Urinary bladder (tissue), 3 donors: ENCODE measurements at regions not wholly inside any gene's neighbourhood (a gene's known extent, or its start where the extent isn't known, plus 50 kb on each side); places are given as distances from the start of the nearest gene placed in this dataset.

ENCODE experiments used
- DNase-seq: peaks from one replicate; pipeline ENCODE4 v3.0.0-alpha.2; 2015; ENCODE audit errors: extremely low spot score
- H3K27ac ChIP-seq: one replicate; pipeline ENCODE4 v1.5.1; 2013; ENCODE audit warnings: low read depth, mild to moderate bottlenecking, moderate library complexity
- H3K36me3 ChIP-seq: one replicate; pipeline ENCODE4 v1.6.1; 2013; ENCODE audit warnings: mild to moderate bottlenecking, moderate library complexity; ENCODE audit not compliant: insufficient read depth
- H3K4me1 ChIP-seq: one replicate; pipeline ENCODE4 v1.6.1; 2013; ENCODE audit warnings: mild to moderate bottlenecking, moderate library complexity; ENCODE audit not compliant: insufficient read depth
- H3K4me3 ChIP-seq: one replicate; pipeline ENCODE4 v1.5.1; 2013; ENCODE audit warnings: low read depth, low read length
- WGBS: extraction: QIAGEN DNeasy Blood & Tissue Kit; methylation state at CpG from one replicate; pipeline ENCODE4 v1.1.7; 2013; 5-methylcytosine and 5-hydroxymethylcytosine counted together
- donor health status: healthy with polysubstance abuse.
- donor health status: healthy.

- no peaks in the 10 kb centered on the region for H3K4me1 ChIP-seq
- WGBS = 66% methylated on average over 3 of the region's 3 CpGs
- no peak overlapping the region for H3K27ac ChIP-seq
- H3K36me3 ChIP-seq = no peaks in the 10 kb centered on the region
- no peak for DNase-seq
- H3K4me3 ChIP-seq = no peak overlapping the region
These were observed 562.4 kb downstream of the KCTD8 start for GRCh38 chr4:43886196-43886595.

DNA sequence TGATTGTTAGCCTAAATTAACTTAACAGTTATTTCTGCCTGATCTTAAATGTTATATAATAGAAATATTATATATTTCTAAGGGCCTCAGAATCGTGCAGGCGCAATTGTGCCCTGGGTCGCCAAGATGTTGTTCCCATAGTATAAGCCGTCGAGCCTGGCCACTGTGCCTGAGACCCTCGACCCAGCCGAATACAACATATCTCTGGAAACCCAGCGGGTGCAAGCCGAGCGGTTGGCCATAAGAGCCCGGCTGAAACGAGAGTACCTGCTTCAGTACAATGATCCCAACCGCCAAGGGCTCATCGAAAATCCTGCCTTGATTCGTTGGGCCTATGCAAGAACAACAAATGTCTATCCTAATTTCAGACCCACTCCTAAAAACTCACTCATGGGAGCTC, 549.8 kb downstream of the KCTD8 start:
- no peak for DNase-seq
- Histone ChIP-seq H3K27ac (no peak overlapping the region), H3K4me1 (no peaks in the 10 kb centered on the region), H3K4me3 (no peak overlapping the region), H3K36me3 (no peaks in the 10 kb centered on the region)
- WGBS = 92% methylated on average over 15 of the region's 15 CpGs

GRCh38 chr4:43903456-43903855, 545.2 kb downstream of the KCTD8 start:
- Histone ChIP-seq H3K36me3 (no peaks in the 10 kb centered on the region), H3K4me1 (no peaks in the 10 kb centered on the region), H3K27ac (no peak overlapping the region), H3K4me3 (no peak overlapping the region)
- 92% methylated on average over 4 of the region's 4 CpGs for WGBS
- no peak for DNase-seq

DNA sequence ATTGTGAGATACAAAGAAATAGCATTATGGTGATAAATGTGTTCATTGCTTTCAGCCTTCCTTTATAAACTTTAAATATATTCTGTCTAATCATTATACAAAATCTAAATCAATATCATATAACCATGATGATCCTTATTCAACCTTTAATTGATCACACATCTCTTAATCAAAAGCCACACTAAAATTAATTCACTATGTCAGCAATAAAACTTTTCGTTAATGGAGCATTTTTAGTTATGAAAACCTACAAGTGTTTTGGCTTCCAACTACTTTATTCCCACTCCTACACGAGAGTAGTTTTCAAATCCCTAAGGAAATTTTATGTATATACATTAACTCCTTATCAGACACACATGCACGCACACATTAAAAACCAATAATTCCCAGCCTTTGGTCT, 530.2 kb downstream of the KCTD8 start:
- no peak overlapping the region for H3K27ac ChIP-seq
- no peaks in the 10 kb centered on the region for H3K4me1 ChIP-seq
- no peak for DNase-seq
- 37% methylated on average over 3 of the region's 3 CpGs for WGBS
- H3K4me3 ChIP-seq = no peak overlapping the region
- no peaks in the 10 kb centered on the region for H3K36me3 ChIP-seq

GRCh38 chr4:43932448-43932847, 516.2 kb downstream of the KCTD8 start:
- H3K4me1 ChIP-seq = no peaks in the 10 kb centered on the region
- 63% methylated on average over 2 of the region's 2 CpGs for WGBS
- H3K4me3 ChIP-seq = no peak overlapping the region
- H3K27ac ChIP-seq = no peak overlapping the region
- DNase-seq = no peak
- no peaks in the 10 kb centered on the region for H3K36me3 ChIP-seq

GRCh38 chr4:43943998-43944397, 504.6 kb downstream of the KCTD8 start:
- WGBS = 46% methylated on average over 1 of the region's 1 CpG
- Histone ChIP-seq H3K36me3 (no peaks in the 10 kb centered on the region), H3K27ac (no peak overlapping the region), H3K4me1 (no peaks in the 10 kb centered on the region), H3K4me3 (no peak overlapping the region)
- no peak for DNase-seq

- Histone ChIP-seq H3K36me3 (no peaks in the 10 kb centered on the region), H3K27ac (no peak overlapping the region), H3K4me3 (no peak overlapping the region), H3K4me1 (no peaks in the 10 kb centered on the region)
- WGBS = 38% methylated on average over 1 of the region's 1 CpG
- DNase-seq = no peak
These were observed 488.6 kb downstream of the KCTD8 start for GRCh38 chr4:43959976-43960375.

DNA sequence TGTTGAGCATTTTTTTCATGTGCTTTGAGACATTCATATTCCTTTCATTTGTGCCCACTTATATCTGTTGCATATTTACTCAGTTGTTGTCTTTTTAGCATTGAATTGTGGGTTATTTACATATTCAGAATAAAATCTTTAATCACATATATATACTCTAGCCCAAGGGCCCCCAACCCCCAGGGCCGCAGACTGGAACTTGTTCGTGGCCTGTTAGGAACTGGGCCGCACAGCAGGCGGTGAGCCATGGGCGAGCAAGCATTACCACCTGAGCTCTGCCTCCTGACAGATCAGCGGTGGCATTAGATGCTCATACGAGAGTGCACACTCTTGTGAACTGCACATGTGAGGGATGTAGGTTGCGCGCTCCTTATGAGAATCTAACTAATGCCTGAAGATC, 480.6 kb downstream of the KCTD8 start:
- Histone ChIP-seq H3K4me1 (no peaks in the 10 kb centered on the region), H3K27ac (no peak overlapping the region), H3K4me3 (no peak overlapping the region), H3K36me3 (no peaks in the 10 kb centered on the region)
- no peak for DNase-seq
- 94% methylated on average over 9 of the region's 9 CpGs for WGBS

DNA sequence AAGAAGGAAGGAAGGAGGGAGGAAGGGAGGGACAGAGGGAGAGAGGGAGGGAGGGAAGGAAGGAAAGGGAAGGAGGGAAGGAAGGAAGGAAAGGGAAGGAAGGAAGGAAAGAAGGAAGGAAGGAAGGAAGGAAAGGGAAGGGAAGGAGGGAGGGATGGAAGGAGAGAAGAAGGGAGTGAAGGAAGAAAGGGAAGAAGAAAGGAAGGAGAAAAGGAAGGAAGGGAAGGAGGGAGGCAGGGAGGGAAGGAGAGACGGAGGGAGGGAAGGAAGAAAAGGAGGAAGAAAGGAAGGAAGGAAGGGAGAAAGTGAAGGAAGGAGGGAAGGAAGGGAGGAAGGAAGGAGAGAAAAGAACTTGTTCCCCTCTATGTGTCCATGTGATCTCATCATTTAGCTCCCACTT, 465.0 kb downstream of the KCTD8 start:
- no peak overlapping the region for H3K4me3 ChIP-seq
- H3K36me3 ChIP-seq = no peaks in the 10 kb centered on the region
- 88% methylated on average over 1 of the region's 1 CpG for WGBS
- no peaks in the 10 kb centered on the region for H3K4me1 ChIP-seq
- no peak overlapping the region for H3K27ac ChIP-seq
- DNase-seq = no peak

GRCh38 chr4:43987331-43987944, 461.2 kb downstream of the KCTD8 start:
- no peaks in the 10 kb centered on the region for H3K36me3 ChIP-seq
- no peaks in the 10 kb centered on the region for H3K4me1 ChIP-seq
- no peak overlapping the region for H3K4me3 ChIP-seq
- DNase-seq = no peak
- no peak overlapping the region for H3K27ac ChIP-seq
- WGBS = 92% methylated on average over 9 of the region's 9 CpGs

- H3K27ac ChIP-seq = no peak overlapping the region
- H3K4me1 ChIP-seq = no peaks in the 10 kb centered on the region
- H3K36me3 ChIP-seq = no peaks in the 10 kb centered on the region
- WGBS = 44% methylated on average over 7 of the region's 7 CpGs
- no peak for DNase-seq
- no peak overlapping the region for H3K4me3 ChIP-seq
These were observed 458.1 kb downstream of the KCTD8 start for GRCh38 chr4:43990551-43990950.

- Histone ChIP-seq H3K4me1 (no peaks in the 10 kb centered on the region), H3K36me3 (no peaks in the 10 kb centered on the region), H3K27ac (no peak overlapping the region), H3K4me3 (no peak overlapping the region)
- DNase-seq = no peak
- 42% methylated on average over 3 of the region's 3 CpGs for WGBS
These were observed 457.6 kb downstream of the KCTD8 start for GRCh38 chr4:43990963-43991362.

DNA sequence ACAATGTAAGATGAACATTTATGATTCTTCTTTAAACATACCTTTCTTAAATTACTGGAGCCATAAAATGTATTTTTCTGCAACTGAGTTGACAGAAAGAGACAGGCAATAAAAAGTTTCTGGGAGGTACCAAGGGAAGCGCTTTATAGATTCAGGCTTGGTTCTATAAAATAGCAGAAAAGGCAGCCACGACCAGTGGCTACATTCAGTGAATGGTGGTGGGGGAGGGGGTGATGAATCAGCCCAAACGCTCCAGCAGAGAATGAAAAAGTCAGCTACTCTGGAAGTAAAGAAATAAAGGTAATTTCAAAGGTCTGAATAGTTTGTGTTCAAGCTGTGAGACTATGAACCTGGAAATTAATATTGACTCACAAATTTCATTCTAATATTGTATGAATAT, 456.1 kb downstream of the KCTD8 start:
- WGBS = 37% methylated on average over 3 of the region's 3 CpGs
- H3K27ac ChIP-seq = no peak overlapping the region
- no peak for DNase-seq
- no peak overlapping the region for H3K4me3 ChIP-seq
- H3K36me3 ChIP-seq = no peaks in the 10 kb centered on the region
- H3K4me1 ChIP-seq = no peaks in the 10 kb centered on the region

DNA sequence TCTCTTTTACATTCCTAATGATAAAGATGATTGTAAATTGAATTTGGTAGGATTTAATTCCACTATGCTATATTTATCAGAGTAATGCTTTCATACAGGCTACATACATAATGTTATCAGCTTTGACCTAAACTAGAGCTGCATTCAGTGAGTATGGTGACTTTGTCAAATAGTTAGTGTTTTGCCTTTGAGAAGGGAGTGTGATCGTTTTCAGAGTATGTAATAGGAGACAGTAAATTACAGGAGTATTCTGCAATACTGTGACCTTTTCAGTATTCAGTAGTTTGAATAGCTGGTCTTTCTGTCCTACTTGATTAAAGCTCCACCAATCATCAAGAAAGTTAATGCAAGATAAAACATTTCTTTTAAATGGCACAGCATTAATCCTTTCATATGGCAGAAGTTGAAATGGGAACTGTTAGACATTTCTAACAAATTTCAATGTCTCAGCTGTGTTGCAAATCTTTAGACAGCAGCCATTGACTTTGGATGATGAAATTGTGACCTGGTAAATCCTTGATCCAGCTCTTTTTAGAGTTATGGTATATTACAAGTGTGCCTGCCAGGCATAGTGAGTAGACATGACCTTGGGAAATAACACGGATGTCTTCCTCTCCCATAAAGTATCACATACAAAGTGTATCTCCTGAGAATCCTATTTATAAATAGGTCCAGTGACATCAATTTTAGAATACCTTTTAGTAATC, 455.3 kb downstream of the KCTD8 start:
- H3K27ac ChIP-seq = no peak overlapping the region
- no peaks in the 10 kb centered on the region for H3K36me3 ChIP-seq
- H3K4me1 ChIP-seq = no peaks in the 10 kb centered on the region
- DNase-seq = no peak
- no peak overlapping the region for H3K4me3 ChIP-seq
- WGBS = 41% methylated on average over 2 of the region's 2 CpGs
